ENCODE measurements at regions not wholly inside any gene's neighbourhood (a gene's known extent, or its start where the extent isn't known, plus 50 kb on each side); places are given as distances from the start of the nearest gene placed in this dataset.

- no peak overlapping the region for H3K27ac Mint-ChIP-seq
These were observed 289.7 kb downstream of the HS3ST1 start for GRCh38 chr4:11138964-11139363.

GRCh38 chr4:11134705-11135104 is 294.0 kb downstream of the HS3ST1 start:
- TF ChIP-seq, protein P1, sequence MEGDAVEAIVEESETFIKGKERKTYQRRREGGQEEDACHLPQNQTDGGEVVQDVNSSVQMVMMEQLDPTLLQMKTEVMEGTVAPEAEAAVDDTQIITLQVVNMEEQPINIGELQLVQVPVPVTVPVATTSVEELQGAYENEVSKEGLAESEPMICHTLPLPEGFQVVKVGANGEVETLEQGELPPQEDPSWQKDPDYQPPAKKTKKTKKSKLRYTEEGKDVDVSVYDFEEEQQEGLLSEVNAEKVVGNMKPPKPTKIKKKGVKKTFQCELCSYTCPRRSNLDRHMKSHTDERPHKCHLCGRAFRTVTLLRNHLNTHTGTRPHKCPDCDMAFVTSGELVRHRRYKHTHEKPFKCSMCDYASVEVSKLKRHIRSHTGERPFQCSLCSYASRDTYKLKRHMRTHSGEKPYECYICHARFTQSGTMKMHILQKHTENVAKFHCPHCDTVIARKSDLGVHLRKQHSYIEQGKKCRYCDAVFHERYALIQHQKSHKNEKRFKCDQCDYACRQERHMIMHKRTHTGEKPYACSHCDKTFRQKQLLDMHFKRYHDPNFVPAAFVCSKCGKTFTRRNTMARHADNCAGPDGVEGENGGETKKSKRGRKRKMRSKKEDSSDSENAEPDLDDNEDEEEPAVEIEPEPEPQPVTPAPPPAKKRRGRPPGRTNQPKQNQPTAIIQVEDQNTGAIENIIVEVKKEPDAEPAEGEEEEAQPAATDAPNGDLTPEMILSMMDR (IDR thresholded peaks at IDR 0.05): no peak
- Histone ChIP-seq H3K4me1 (ENCODE audit: control insufficient read depth, insufficient read depth, low read length) (no peaks in the 10 kb centered on the region), H3K4me3 (ENCODE audit: low read length) (no peak overlapping the region), H3K9me3 (ENCODE audit: control insufficient read depth, insufficient read depth, low read length) (no peaks in the 10 kb centered on the region), H3K27me3 (ENCODE audit: control insufficient read depth, insufficient read depth, low read length) (no peaks in the 10 kb centered on the region), H3K27ac (ENCODE audit: low read length) (no peak overlapping the region), H3K36me3 (ENCODE audit: control insufficient read depth, insufficient read depth, low read length) (no peaks in the 10 kb centered on the region)
- Mint-ChIP-seq H3K27me3 (ENCODE audit: low read depth in 2 of 2) (peaks cover 0 to 6% of the 10 kb centered on the region in 2 donors), H3K36me3 (no peaks in the 10 kb centered on the region), H3K4me1 (no peaks in the 10 kb centered on the region), H3K4me3 (no peak overlapping the region), H3K9me3 (peaks cover 4 to 9% of the 10 kb centered on the region in 2 donors), H3K27ac (no peak overlapping the region)
- no peak for DNase-seq
- no peak for ATAC-seq
- intact Hi-C loops (cut with micrococcal nuclease): no loop called here

More at GRCh38 chr4:11138964-11139363, 289.7 kb downstream of the HS3ST1 start:
- Mint-ChIP-seq H3K27me3 (ENCODE audit: low read depth in 2 of 2) (peaks cover 0 to 3% of the 10 kb centered on the region in 2 donors), H3K9me3 (peaks cover 4 to 8% of the 10 kb centered on the region in 2 donors), H3K36me3 (no peaks in the 10 kb centered on the region), H3K4me3 (no peak overlapping the region), H3K4me1 (no peaks in the 10 kb centered on the region)
- H3K36me3 ChIP-seq (ENCODE audit: control insufficient read depth, insufficient read depth, low read length): no peaks in the 10 kb centered on the region
- TF ChIP-seq, protein P1 (IDR thresholded peaks at IDR 0.05): no peak
- no peaks in the 10 kb centered on the region for H3K9me3 ChIP-seq (ENCODE audit: control insufficient read depth, insufficient read depth, low read length)
- ATAC-seq (no peak), DNase-seq (no peak)
- WGBS (ENCODE audit: insufficient coverage): 63% methylated on average over 1 of the region's 1 CpG
- H3K27me3 ChIP-seq (ENCODE audit: control insufficient read depth, insufficient read depth, low read length): no peaks in the 10 kb centered on the region
- H3K4me3 ChIP-seq (ENCODE audit: low read length): no peak overlapping the region
- intact Hi-C loops (cut with micrococcal nuclease): no loop called here
- H3K4me1 ChIP-seq (ENCODE audit: control insufficient read depth, insufficient read depth, low read length): no peaks in the 10 kb centered on the region
- no peak overlapping the region for H3K27ac ChIP-seq (ENCODE audit: low read length)

GRCh38 chr4:11133868-11134267 is 294.8 kb downstream of the HS3ST1 start:
- Mint-ChIP-seq H3K9me3 (peaks cover 4 to 6% of the 10 kb centered on the region in 2 donors), H3K36me3 (no peaks in the 10 kb centered on the region), H3K4me3 (no peak overlapping the region), H3K4me1 (no peaks in the 10 kb centered on the region), H3K27me3 (ENCODE audit: low read depth in 2 of 2) (peaks cover 0 to 6% of the 10 kb centered on the region in 2 donors), H3K27ac (no peak overlapping the region)
- no peaks in the 10 kb centered on the region for H3K4me1 ChIP-seq (ENCODE audit: control insufficient read depth, insufficient read depth, low read length)
- DNase-seq (no peak), ATAC-seq (no peak)
- H3K27me3 ChIP-seq (ENCODE audit: control insufficient read depth, insufficient read depth, low read length): no peaks in the 10 kb centered on the region
- WGBS (ENCODE audit: insufficient coverage): 76% methylated on average over 2 of the region's 2 CpGs
- intact Hi-C loops (cut with micrococcal nuclease): no loop called here
- H3K4me3 ChIP-seq (ENCODE audit: low read length): no peak overlapping the region
- H3K36me3 ChIP-seq (ENCODE audit: control insufficient read depth, insufficient read depth, low read length): no peaks in the 10 kb centered on the region
- H3K27ac ChIP-seq (ENCODE audit: low read length): no peak overlapping the region
- TF ChIP-seq, protein P1 (IDR thresholded peaks at IDR 0.05): no peak
- H3K9me3 ChIP-seq (ENCODE audit: control insufficient read depth, insufficient read depth, low read length): no peaks in the 10 kb centered on the region

GRCh38 chr4:11132478-11132877 is 296.2 kb downstream of the HS3ST1 start:
- no peak for ATAC-seq
- TF ChIP-seq, protein P1 (IDR thresholded peaks at IDR 0.05): no peak
- no peak for DNase-seq
- Mint-ChIP-seq H3K4me3 (no peak overlapping the region), H3K9me3 (peaks cover 2% of the 10 kb centered on the region in 2 donors), H3K4me1 (no peaks in the 10 kb centered on the region), H3K27ac (no peak overlapping the region), H3K27me3 (ENCODE audit: low read depth in 2 of 2) (peaks cover 0 to 2% of the 10 kb centered on the region in 2 donors), H3K36me3 (no peaks in the 10 kb centered on the region)
- WGBS (ENCODE audit: insufficient coverage): 62% methylated on average over 1 of the region's 1 CpG
- Histone ChIP-seq H3K27me3 (ENCODE audit: control insufficient read depth, insufficient read depth, low read length) (no peaks in the 10 kb centered on the region), H3K27ac (ENCODE audit: low read length) (no peak overlapping the region), H3K36me3 (ENCODE audit: control insufficient read depth, insufficient read depth, low read length) (no peaks in the 10 kb centered on the region), H3K4me1 (ENCODE audit: control insufficient read depth, insufficient read depth, low read length) (no peaks in the 10 kb centered on the region), H3K4me3 (ENCODE audit: low read length) (no peak overlapping the region), H3K9me3 (ENCODE audit: control insufficient read depth, insufficient read depth, low read length) (no peaks in the 10 kb centered on the region)
- intact Hi-C loops (cut with micrococcal nuclease): no loop called here
